Astrocyte (in vitro differentiated cells and primary cell): ENCODE measurements at regions not wholly inside any gene's neighbourhood (a gene's known extent, or its start where the extent isn't known, plus 50 kb on each side); places are given as distances from the start of the nearest gene placed in this dataset.
A peak's percentile ranks its signal among the peaks of the same experiment; 100 is the strongest.

Experiments
- DNase-seq: peaks from one replicate; pipeline ENCODE4 v3.0.0-alpha.2; 2010; ENCODE audit warnings: low read depth
- FAIRE-seq: peaks from 2 replicates; lab custom pipeline; 2011; peaks lifted over from hg19 to GRCh38; lab: Jason Lieb, UNC
- H2AFZ ChIP-seq: 2 replicates; pipeline ENCODE4 v1.6.0; 2012; ENCODE audit warnings: low read depth, low read length, inconsistent platforms
- H3K27ac ChIP-seq: 2 replicates; pipeline ENCODE4 v1.5.1; 2011; ENCODE audit warnings: low read depth, low read length, inconsistent platforms
- H3K27me3 ChIP-seq: 2 replicates; pipeline ENCODE4 v1.6.0; 2011; ENCODE audit warnings: low read length, inconsistent platforms; ENCODE audit not compliant: insufficient read depth
- H3K36me3 ChIP-seq: 2 replicates; pipeline ENCODE4 v1.5.1; 2011; ENCODE audit warnings: low read length, inconsistent platforms; ENCODE audit not compliant: insufficient read depth
- H3K4me1 ChIP-seq: 2 replicates; pipeline ENCODE4 v1.5.1; 2011; ENCODE audit warnings: low read length, inconsistent platforms; ENCODE audit not compliant: insufficient read depth
- H3K4me2 ChIP-seq: 2 replicates; pipeline ENCODE4 v1.6.0; 2012; ENCODE audit warnings: low read length, inconsistent platforms
- H3K4me3 ChIP-seq: 2 replicates; pipeline ENCODE4 v1.5.1; 2011; ENCODE audit warnings: low read depth, mild to moderate bottlenecking, low read length, inconsistent platforms; ENCODE audit not compliant: insufficient read depth
- H3K79me2 ChIP-seq: 2 replicates; pipeline ENCODE4 v1.6.0; 2012; ENCODE audit warnings: mild to moderate bottlenecking, low read length, inconsistent platforms; ENCODE audit not compliant: insufficient read depth
- H3K9ac ChIP-seq: 2 replicates; pipeline ENCODE4 v1.6.0; 2012; ENCODE audit warnings: mild to moderate bottlenecking, low read length, inconsistent platforms
- H3K9me3 ChIP-seq: 2 replicates; pipeline ENCODE4 v1.5.1; 2012; ENCODE audit warnings: low read depth, mild to moderate bottlenecking, low read length, inconsistent platforms; ENCODE audit not compliant: insufficient read depth
- H4K20me1 ChIP-seq: 2 replicates; pipeline ENCODE4 v1.6.0; 2012; ENCODE audit warnings: low read length, inconsistent platforms; ENCODE audit not compliant: insufficient read depth
- H3K27ac Mint-ChIP-seq: one replicate; pipeline ENCODE4 v1.8.0; 2021; ENCODE audit warnings: mild to moderate bottlenecking, mixed read lengths; ENCODE audit not compliant: unreplicated experiment
- H3K27me3 Mint-ChIP-seq: one replicate; pipeline ENCODE4 v1.8.0; 2021; ENCODE audit warnings: low read depth, mixed read lengths; ENCODE audit not compliant: unreplicated experiment
- H3K36me3 Mint-ChIP-seq: one replicate; pipeline ENCODE4 v1.8.0; 2021; ENCODE audit warnings: low read depth, mixed read lengths; ENCODE audit not compliant: unreplicated experiment
- H3K4me1 Mint-ChIP-seq: one replicate; pipeline ENCODE4 v1.8.0; 2021; ENCODE audit warnings: low read depth, mixed read lengths; ENCODE audit not compliant: unreplicated experiment
- H3K4me3 Mint-ChIP-seq: one replicate; pipeline ENCODE4 v1.8.0; 2021; ENCODE audit warnings: mild to moderate bottlenecking, moderate library complexity, mixed read lengths; ENCODE audit not compliant: unreplicated experiment
- H3K9me3 Mint-ChIP-seq: one replicate; pipeline ENCODE4 v1.8.0; 2021; ENCODE audit warnings: mild to moderate bottlenecking, mixed read lengths; ENCODE audit not compliant: unreplicated experiment
- CTCF ChIP-seq: IDR thresholded peaks from 2 replicates; pipeline ENCODE4 v1.5.1; 2011; ENCODE audit warnings: low read depth, mild to moderate bottlenecking, inconsistent platforms, low read length, moderate library complexity; ENCODE audit not compliant: insufficient read depth
- EZH2 ChIP-seq: IDR thresholded peaks from 2 replicates; pipeline ENCODE4 v1.6.1; 2012; ENCODE audit warnings: mild to moderate bottlenecking, low read length, inconsistent platforms; ENCODE audit not compliant: insufficient read depth

- Mint-ChIP-seq H3K9me3 (no peaks in the 10 kb centered on the region), H3K4me1 (peaks cover 14% of the 10 kb centered on the region), H3K27me3 (no peaks in the 10 kb centered on the region), H3K36me3 (no peaks in the 10 kb centered on the region), H3K4me3 (no peak overlapping the region), H3K27ac (peak overlapping the region; percentile 22)
- peak overlapping the region; percentile 88 for H3K27ac ChIP-seq
- no peaks in the 10 kb centered on the region for H3K27me3 ChIP-seq
- no peak overlapping the region for H3K4me3 ChIP-seq
- H3K4me1 ChIP-seq, result peaks cover 20% of the 10 kb centered on the region
- H2AFZ ChIP-seq, result no peak overlapping the region
- no peaks in the 10 kb centered on the region for H3K36me3 ChIP-seq
- H3K9ac ChIP-seq, result no peak overlapping the region
- DNase-seq, result peak; percentile 6
- no peaks in the 10 kb centered on the region for H3K79me2 ChIP-seq
- no peak for FAIRE-seq
- TF ChIP-seq CTCF (no peak), EZH2 (no peak)
- no peaks in the 10 kb centered on the region for H4K20me1 ChIP-seq
- no peaks in the 10 kb centered on the region for H3K9me3 ChIP-seq
- peak overlapping the region; percentile 77 for H3K4me2 ChIP-seq
Measured at GRCh38 chr2:48249631-48250473, 64.6 kb upstream of the FOXN2 start.

- peaks cover 14% of the 10 kb centered on the region for H3K4me1 Mint-ChIP-seq
Measured at GRCh38 chr2:48250474-48250844, 64.0 kb upstream of the FOXN2 start.

More at GRCh38 chr2:48250474-48250844, 64.0 kb upstream of the FOXN2 start:
- Histone ChIP-seq H3K27ac (no peak overlapping the region), H3K79me2 (no peaks in the 10 kb centered on the region), H3K36me3 (no peaks in the 10 kb centered on the region), H2AFZ (no peak overlapping the region), H3K27me3 (no peaks in the 10 kb centered on the region), H3K4me1 (peaks cover 20% of the 10 kb centered on the region), H3K4me2 (no peak overlapping the region), H3K4me3 (no peak overlapping the region), H3K9ac (no peak overlapping the region), H4K20me1 (no peaks in the 10 kb centered on the region), H3K9me3 (no peaks in the 10 kb centered on the region)
- Mint-ChIP-seq H3K9me3 (no peaks in the 10 kb centered on the region), H3K27ac (no peak overlapping the region), H3K4me3 (no peak overlapping the region), H3K36me3 (no peaks in the 10 kb centered on the region), H3K27me3 (no peaks in the 10 kb centered on the region)
- no peak for FAIRE-seq
- no peak for DNase-seq
- no peak for TF ChIP-seq CTCF
- no peak for TF ChIP-seq EZH2
